ENCODE measurements at regions not wholly inside any gene's neighbourhood (a gene's known extent, or its start where the extent isn't known, plus 50 kb on each side); places are given as distances from the start of the nearest gene placed in this dataset.

DNA sequence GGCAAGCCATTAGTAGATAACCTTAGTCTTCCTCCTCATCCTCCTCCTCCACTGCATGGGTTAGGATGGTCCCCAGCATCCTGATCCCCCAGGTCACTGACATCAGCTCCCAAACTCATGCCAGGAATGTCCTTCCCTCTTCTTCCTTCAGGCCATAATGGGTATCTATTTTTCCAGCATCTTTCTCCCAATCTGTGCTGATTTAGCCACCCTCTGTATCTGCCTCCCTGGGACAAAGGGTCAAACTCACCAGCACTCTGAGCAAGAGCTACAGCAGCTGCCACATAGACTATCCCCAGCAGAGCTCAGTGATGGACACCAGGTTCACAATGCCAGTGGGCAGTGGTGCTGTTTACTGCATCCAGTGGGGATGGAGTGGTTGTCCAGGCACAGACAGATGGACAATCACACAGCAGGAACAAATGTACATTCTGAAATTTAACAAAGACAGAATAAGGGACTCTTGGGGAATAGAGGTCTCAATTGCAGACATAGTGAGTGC is 115.2 kb upstream of the TOP3B start:
- TF ChIP-seq, protein P1, sequence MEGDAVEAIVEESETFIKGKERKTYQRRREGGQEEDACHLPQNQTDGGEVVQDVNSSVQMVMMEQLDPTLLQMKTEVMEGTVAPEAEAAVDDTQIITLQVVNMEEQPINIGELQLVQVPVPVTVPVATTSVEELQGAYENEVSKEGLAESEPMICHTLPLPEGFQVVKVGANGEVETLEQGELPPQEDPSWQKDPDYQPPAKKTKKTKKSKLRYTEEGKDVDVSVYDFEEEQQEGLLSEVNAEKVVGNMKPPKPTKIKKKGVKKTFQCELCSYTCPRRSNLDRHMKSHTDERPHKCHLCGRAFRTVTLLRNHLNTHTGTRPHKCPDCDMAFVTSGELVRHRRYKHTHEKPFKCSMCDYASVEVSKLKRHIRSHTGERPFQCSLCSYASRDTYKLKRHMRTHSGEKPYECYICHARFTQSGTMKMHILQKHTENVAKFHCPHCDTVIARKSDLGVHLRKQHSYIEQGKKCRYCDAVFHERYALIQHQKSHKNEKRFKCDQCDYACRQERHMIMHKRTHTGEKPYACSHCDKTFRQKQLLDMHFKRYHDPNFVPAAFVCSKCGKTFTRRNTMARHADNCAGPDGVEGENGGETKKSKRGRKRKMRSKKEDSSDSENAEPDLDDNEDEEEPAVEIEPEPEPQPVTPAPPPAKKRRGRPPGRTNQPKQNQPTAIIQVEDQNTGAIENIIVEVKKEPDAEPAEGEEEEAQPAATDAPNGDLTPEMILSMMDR (IDR thresholded peaks at IDR 0.05; ENCODE audit: insufficient read depth, missing control alignments): no peak
- no peak for DNase-seq (ENCODE audit: insufficient read length, low spot score)
- FAIRE-seq: no peak

DNA sequence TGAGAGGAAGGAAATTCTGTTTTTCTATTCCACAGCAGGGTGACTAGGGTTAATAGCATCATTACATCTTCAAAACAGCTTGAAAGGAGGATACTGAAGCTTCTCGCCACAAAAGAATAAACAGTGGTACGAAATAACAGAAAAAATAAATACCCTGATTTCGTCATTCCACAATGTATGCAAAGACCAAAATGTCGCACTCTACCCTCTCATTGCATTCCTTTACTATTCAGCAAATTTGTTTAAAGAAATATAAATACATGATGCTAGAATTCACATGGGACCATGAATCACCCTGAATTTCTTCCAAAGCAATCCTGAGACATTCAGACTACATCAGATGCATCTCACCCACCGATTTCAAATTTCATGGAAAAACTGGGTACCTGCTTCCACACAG is 112.3 kb upstream of the TOP3B start:
- DNase-seq (ENCODE audit: insufficient read length, low spot score) (no peak), FAIRE-seq (no peak)
- TF ChIP-seq, protein P1 (IDR thresholded peaks at IDR 0.05; ENCODE audit: insufficient read depth, missing control alignments): no peak

DNA sequence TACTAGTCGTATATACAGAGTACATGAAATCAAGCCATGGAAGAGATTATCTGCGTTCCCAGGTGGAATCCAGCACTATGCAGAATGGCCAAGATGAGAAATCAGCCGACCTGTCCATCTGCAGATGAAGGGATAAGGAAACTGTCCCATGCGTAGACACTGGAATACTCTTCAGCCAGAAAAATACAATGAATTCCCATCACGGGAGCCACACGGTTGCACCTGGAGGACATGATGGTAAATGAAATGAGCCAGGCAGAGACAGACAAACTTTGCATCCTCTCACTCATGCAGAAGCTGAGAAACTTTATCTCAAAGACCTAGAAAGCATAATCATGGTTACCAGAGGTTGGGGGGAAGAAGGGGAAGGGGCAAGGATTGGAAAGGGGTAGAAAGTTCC is 111.9 kb upstream of the TOP3B start:
- no peak for FAIRE-seq
- TF ChIP-seq, protein P1 (IDR thresholded peaks at IDR 0.05; ENCODE audit: insufficient read depth, missing control alignments): no peak

DNA sequence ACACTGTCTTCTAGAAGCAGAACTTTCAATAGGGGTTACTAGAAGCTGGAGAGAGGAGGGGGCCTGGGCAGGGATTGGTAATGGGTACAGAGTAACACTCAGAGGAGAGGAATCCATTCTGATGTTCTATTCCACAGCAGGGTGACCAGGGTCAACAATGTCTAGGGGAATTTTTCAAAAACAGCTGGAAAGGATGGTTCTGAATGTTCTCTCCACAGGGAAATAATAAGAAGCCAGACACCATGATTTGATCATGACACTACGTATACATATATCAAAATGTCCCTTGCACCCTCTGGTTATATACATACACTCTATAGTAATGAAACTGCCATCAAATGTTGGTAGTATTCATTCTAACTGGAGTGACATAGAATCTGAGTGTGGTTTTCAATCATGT is 111.2 kb upstream of the TOP3B start:
- no peak for FAIRE-seq
- TF ChIP-seq, protein P1 (IDR thresholded peaks at IDR 0.05; ENCODE audit: insufficient read depth, missing control alignments): no peak
- no peak for DNase-seq (ENCODE audit: insufficient read length, low spot score)

More for the DNA sequence above, 111.9 kb upstream of the TOP3B start:
- DNase-seq (ENCODE audit: insufficient read length, low spot score): no peak

DNA sequence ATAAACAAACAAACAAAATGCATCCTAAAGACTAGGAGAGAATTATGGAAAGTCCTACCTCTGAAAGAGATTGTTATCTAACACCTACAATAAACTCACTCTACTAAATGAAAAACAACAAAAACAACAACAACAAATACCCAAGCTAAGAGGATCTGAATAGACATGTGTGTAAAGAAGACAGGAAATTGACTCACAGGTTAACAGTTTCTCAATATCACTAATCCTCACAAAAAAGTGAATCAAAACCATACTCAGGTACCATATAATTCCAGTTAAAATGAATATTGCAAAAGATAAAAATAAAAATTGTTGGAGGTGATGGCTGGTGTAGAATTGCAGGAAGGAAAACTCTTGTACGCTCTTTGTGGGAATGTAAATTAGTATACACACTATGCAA is 110.4 kb upstream of the TOP3B start:
- FAIRE-seq: no peak
- no peak for DNase-seq (ENCODE audit: insufficient read length, low spot score)
- TF ChIP-seq, protein P1 (IDR thresholded peaks at IDR 0.05; ENCODE audit: insufficient read depth, missing control alignments): no peak

DNA sequence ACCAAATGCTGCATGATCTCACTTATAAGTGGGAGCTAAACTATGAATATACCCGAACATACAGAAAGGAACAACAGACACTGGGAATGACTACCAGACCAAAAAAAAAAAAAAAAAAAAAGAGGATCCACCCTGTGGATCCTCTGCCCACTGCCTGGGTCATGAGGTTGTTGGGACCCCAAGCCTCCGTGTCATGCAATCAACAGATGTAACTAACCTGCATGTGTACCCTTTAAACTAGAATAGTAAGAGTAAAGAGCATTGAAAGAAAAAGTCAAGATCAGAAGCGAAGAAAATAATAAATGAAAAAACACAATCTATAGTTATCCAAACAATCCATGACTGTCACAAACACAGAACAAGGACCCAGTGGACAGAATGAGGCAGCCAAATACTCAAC is 109.5 kb upstream of the TOP3B start:
- no peak for FAIRE-seq
- TF ChIP-seq, protein P1 (IDR thresholded peaks at IDR 0.05; ENCODE audit: insufficient read depth, missing control alignments): no peak
- DNase-seq (ENCODE audit: insufficient read length, low spot score): no peak

DNA sequence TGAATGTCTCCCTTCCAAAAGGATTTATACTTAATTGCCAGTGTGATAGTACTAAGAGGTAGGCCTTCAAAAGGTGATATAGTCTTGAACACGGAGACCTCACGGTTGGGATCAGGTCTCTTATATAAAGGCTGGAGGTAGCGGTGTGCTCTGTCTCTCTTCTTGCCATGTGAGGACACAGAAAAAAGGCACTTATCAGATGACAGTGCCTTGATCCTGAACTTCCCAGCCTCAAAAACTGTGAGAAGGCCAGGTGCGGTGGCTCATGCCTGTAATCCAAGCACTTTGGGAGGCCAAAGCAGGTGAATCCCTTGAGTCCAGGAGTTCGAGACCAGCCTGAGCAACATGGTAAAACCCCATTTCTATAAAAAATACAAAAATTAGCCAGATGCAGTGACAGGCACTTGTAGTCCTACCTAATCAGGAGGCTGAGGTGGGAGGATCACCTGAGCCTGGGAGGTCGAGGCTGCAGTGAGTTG is 108.9 kb upstream of the TOP3B start:
- TF ChIP-seq, protein P1 (IDR thresholded peaks at IDR 0.05; ENCODE audit: insufficient read depth, missing control alignments): no peak
- FAIRE-seq: no peak

More for the DNA sequence above, 108.9 kb upstream of the TOP3B start:
- DNase-seq (ENCODE audit: insufficient read length, low spot score): no peak

Measured in D721Med (cell line).